Trophoblast cell (in vitro differentiated cells and primary cell): ENCODE measurements at regions not wholly inside any gene's neighbourhood (a gene's known extent, or its start where the extent isn't known, plus 50 kb on each side); places are given as distances from the start of the nearest gene placed in this dataset.

Source experiments
- DNase-seq, 2 donors: peaks; one replicate each; pipeline ENCODE4 v3.0.0-alpha.2; 2016
- H2AFZ ChIP-seq: 2 replicates; pipeline ENCODE4 v1.6.1; 2013; ENCODE audit warnings: low read length, moderate library complexity, mild to moderate bottlenecking; ENCODE audit not compliant: insufficient read depth, poor library complexity
- H2AK5ac ChIP-seq: 2 replicates; pipeline ENCODE4 v1.6.1; 2013; ENCODE audit warnings: mild to moderate bottlenecking, low read length
- H2BK120ac ChIP-seq: 2 replicates; pipeline ENCODE4 v1.6.1; 2013; ENCODE audit warnings: low read length, mild to moderate bottlenecking, moderate library complexity; ENCODE audit not compliant: insufficient read depth, poor library complexity
- H2BK12ac ChIP-seq: 2 replicates; pipeline ENCODE4 v1.6.1; 2013; ENCODE audit warnings: mild to moderate bottlenecking, low read length, moderate library complexity
- H2BK5ac ChIP-seq: 2 replicates; pipeline ENCODE4 v1.6.1; 2013; ENCODE audit warnings: low read length, low read depth, moderate library complexity, mild to moderate bottlenecking; ENCODE audit not compliant: poor library complexity
- H3K14ac ChIP-seq: 2 replicates; pipeline ENCODE4 v1.6.1; 2013; ENCODE audit warnings: mild to moderate bottlenecking, low read length
- H3K18ac ChIP-seq: 2 replicates; pipeline ENCODE4 v1.6.1; 2013; ENCODE audit warnings: mild to moderate bottlenecking, low read length
- H3K23ac ChIP-seq: 2 replicates; pipeline ENCODE4 v1.6.1; 2013; ENCODE audit warnings: low read length
- H3K27ac ChIP-seq: 2 replicates; pipeline ENCODE4 v1.5.1; 2013; ENCODE audit warnings: low read depth, mild to moderate bottlenecking, inconsistent platforms, low read length, moderate library complexity
- H3K27me3 ChIP-seq: 2 replicates; pipeline ENCODE4 v1.6.1; 2013; ENCODE audit warnings: inconsistent platforms, mild to moderate bottlenecking, low read length, moderate library complexity; ENCODE audit not compliant: insufficient read depth
- H3K36me3 ChIP-seq, 2 experiments: 1 replicate in 1 of 2; 2 replicates in 1 of 2; pipeline ENCODE4 v1.6.1; 2013; ENCODE audit warnings: low read length in 2 of 2, mild to moderate bottlenecking in 2 of 2, moderate library complexity in 1 of 2; ENCODE audit not compliant: insufficient read depth in 2 of 2, control insufficient read depth in 1 of 2
- H3K4ac ChIP-seq: 2 replicates; pipeline ENCODE4 v1.6.1; 2013; ENCODE audit warnings: low read depth, mild to moderate bottlenecking, low read length, moderate library complexity
- H3K4me1 ChIP-seq, 2 experiments: 1 replicate in 1 of 2; 2 replicates in 1 of 2; pipeline ENCODE4 v1.6.1; 2013; ENCODE audit warnings: low read length in 2 of 2, mild to moderate bottlenecking in 2 of 2, moderate library complexity in 1 of 2; ENCODE audit not compliant: insufficient read depth in 2 of 2, control insufficient read depth in 1 of 2
- H3K4me2 ChIP-seq: 2 replicates; pipeline ENCODE4 v1.6.1; 2013; ENCODE audit warnings: inconsistent platforms, mild to moderate bottlenecking, low read length, moderate library complexity
- H3K4me3 ChIP-seq: 2 replicates; pipeline ENCODE4 v1.5.1; 2013; ENCODE audit warnings: mild to moderate bottlenecking, low read depth, low read length, inconsistent platforms
- H3K79me1 ChIP-seq: one replicate; pipeline ENCODE4 v1.6.1; 2013; ENCODE audit warnings: low read length
- H3K79me2 ChIP-seq: 2 replicates; pipeline ENCODE4 v1.6.1; 2013; ENCODE audit warnings: low read length, mild to moderate bottlenecking; ENCODE audit not compliant: control insufficient read depth, insufficient read depth, poor library complexity
- H3K9ac ChIP-seq: 2 replicates; pipeline ENCODE4 v1.6.1; 2013; ENCODE audit warnings: mild to moderate bottlenecking, low read length
- H3K9me3 ChIP-seq: 2 replicates; pipeline ENCODE4 v1.6.1; 2013; ENCODE audit warnings: low read depth, mild to moderate bottlenecking, control low read depth, inconsistent platforms, low read length; ENCODE audit not compliant: insufficient read depth
- H4K12ac ChIP-seq: 2 replicates; pipeline ENCODE4 v1.6.1; 2013; ENCODE audit warnings: low read depth, mild to moderate bottlenecking, low read length, moderate library complexity
- H4K8ac ChIP-seq: 2 replicates; pipeline ENCODE4 v1.6.1; 2013; ENCODE audit warnings: low read depth, mild to moderate bottlenecking, low read length, moderate library complexity
- H4K91ac ChIP-seq: one replicate; pipeline ENCODE4 v1.6.1; 2013; ENCODE audit warnings: low read depth, mild to moderate bottlenecking, low read length, moderate library complexity
- WGBS: extraction: QIAGEN DNeasy Blood & Tissue Kit; methylation state at CpG from one replicate; pipeline ENCODE4 v1.1.7; 2013; ENCODE audit warnings: missing lambda C conversion rate; ENCODE audit not compliant: insufficient read length, insufficient coverage; ENCODE audit errors: extremely low coverage; 5-methylcytosine and 5-hydroxymethylcytosine counted together

DNA sequence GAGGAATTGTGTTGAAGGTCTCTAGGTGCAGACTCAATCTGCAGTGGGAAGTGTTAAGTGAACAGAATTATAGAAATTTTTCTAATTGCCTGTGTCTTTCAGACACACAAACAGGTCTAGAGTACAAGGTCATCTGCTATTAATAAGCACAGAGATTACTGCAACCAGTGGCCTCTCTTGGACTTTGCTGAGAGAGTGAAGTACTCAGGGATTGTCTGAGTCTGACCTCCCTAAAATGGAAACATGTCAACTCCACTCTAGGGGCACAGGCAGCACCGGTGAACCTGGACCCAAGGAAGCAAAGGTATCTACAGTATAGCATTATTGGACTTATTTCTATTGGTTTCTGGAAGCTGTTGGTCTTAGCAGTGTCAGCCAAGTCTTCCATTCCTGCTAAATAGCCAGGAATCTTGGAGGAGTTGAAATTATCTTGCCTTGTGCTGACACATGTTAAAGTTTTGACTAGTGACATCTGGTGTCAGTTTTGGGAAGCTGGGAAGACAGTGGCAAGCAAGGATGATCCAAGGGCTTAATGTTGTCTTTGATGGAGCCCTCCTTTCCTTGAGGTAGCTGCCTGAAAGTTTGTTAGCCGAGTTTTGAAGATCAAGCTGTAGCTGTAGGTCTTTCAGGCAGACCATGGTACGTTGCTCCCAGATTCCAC is 61.1 kb upstream of the NMUR2 start:
- H2AFZ ChIP-seq = no peak overlapping the region

GRCh38 chr5:152470167-152470566 is 65.1 kb upstream of the NMUR2 start:
- H3K9ac ChIP-seq = no peak overlapping the region
- H3K9me3 ChIP-seq = peaks cover 2% of the 10 kb centered on the region
- H4K8ac ChIP-seq = no peak overlapping the region
- H3K27ac ChIP-seq = no peak overlapping the region
- no peak overlapping the region for H3K14ac ChIP-seq
- H2BK12ac ChIP-seq = no peak overlapping the region
- no peaks in the 10 kb centered on the region for H3K36me3 ChIP-seq
- H3K18ac ChIP-seq = no peak overlapping the region
- no peak overlapping the region for H4K91ac ChIP-seq
- no peaks in the 10 kb centered on the region for H3K4me1 ChIP-seq
- no peak overlapping the region for H3K4me2 ChIP-seq
- DNase-seq = no peak
- H2AFZ ChIP-seq = no peak overlapping the region
- H4K12ac ChIP-seq = no peak overlapping the region
- H2BK120ac ChIP-seq = no peak overlapping the region
- H3K27me3 ChIP-seq = no peaks in the 10 kb centered on the region
- no peaks in the 10 kb centered on the region for H3K79me1 ChIP-seq
- H2AK5ac ChIP-seq = no peak overlapping the region
- H3K79me2 ChIP-seq = no peaks in the 10 kb centered on the region
- WGBS = no CpG with 5 or more reads among the region's 3 CpGs
- H3K4me3 ChIP-seq = no peak overlapping the region
- no peak overlapping the region for H3K23ac ChIP-seq
- H3K4ac ChIP-seq = no peak overlapping the region
- H2BK5ac ChIP-seq = no peak overlapping the region

More for the DNA sequence above, 61.1 kb upstream of the NMUR2 start:
- Histone ChIP-seq H3K27ac (no peak overlapping the region), H3K36me3 (no peaks in the 10 kb centered on the region), H3K14ac (no peak overlapping the region), H2BK12ac (no peak overlapping the region), H3K4me1 (no peaks in the 10 kb centered on the region), H3K9me3 (no peaks in the 10 kb centered on the region), H3K79me2 (no peaks in the 10 kb centered on the region), H2BK120ac (no peak overlapping the region), H4K12ac (no peak overlapping the region), H3K79me1 (no peaks in the 10 kb centered on the region), H4K8ac (no peak overlapping the region), H3K27me3 (no peaks in the 10 kb centered on the region), H4K91ac (no peak overlapping the region), H3K23ac (no peak overlapping the region), H3K18ac (no peak overlapping the region), H2BK5ac (no peak overlapping the region), H3K4me2 (no peak overlapping the region), H2AK5ac (no peak overlapping the region), H3K4ac (no peak overlapping the region), H3K9ac (no peak overlapping the region), H3K4me3 (no peak overlapping the region)
- no peak for DNase-seq
- no CpG with 5 or more reads among the region's 3 CpGs for WGBS

DNA sequence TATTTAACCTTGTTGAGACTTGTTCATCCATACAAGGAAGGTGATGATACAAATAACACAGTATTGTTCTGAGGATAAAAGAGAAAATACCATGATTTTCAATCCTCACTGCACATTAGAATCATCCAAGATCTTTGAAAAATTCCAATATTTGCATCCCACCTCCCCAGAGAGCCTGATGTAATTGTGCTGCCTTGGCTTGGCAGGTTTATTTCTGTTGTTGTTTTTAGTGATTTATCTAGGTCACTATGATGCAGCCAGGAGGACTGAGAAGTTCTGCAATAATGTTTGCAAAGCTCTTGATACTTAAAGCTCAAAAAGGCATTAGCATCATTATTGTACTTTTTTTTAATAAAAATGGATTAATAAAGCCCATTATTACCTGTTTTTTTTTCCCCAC is 67.0 kb upstream of the NMUR2 start:
- Histone ChIP-seq H2BK12ac (no peak overlapping the region), H4K12ac (no peak overlapping the region), H3K23ac (no peak overlapping the region), H2AFZ (no peak overlapping the region), H3K18ac (no peak overlapping the region), H2AK5ac (no peak overlapping the region), H2BK120ac (no peak overlapping the region), H4K8ac (no peak overlapping the region), H3K4me2 (no peak overlapping the region), H3K4me1 (no peaks in the 10 kb centered on the region), H3K27ac (no peak overlapping the region), H3K14ac (no peak overlapping the region), H3K27me3 (no peaks in the 10 kb centered on the region), H3K4ac (no peak overlapping the region), H3K79me2 (no peaks in the 10 kb centered on the region), H3K79me1 (no peaks in the 10 kb centered on the region), H2BK5ac (no peak overlapping the region), H3K9me3 (peaks cover 2% of the 10 kb centered on the region), H3K9ac (no peak overlapping the region), H3K36me3 (no peaks in the 10 kb centered on the region), H3K4me3 (no peak overlapping the region), H4K91ac (no peak overlapping the region)
- DNase-seq = no peak

DNA sequence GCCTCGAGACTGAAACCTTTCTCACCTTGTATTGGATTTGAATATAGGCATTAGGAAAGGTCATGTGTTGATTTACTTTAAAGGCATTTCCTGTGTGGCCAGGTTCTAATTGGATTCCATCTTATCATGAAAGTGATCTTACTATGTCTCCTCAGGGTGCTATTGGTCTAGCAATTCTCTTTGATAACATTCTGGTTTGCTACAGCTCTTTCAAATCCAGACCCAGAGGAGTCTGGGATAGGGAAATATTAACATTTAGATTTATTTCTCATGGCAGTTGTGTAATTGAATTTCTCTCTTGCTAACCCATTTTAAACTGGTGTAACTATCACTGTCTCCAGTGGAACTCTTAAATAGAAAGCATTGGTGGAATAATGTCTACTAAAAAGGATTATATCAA is 69.9 kb upstream of the NMUR2 start:
- no peak overlapping the region for H2BK12ac ChIP-seq
- WGBS = no CpG with 5 or more reads among the region's 1 CpG
- no peaks in the 10 kb centered on the region for H3K79me1 ChIP-seq

More for the DNA sequence above, 69.9 kb upstream of the NMUR2 start:
- DNase-seq = no peak
- no peaks in the 10 kb centered on the region for H3K4me1 ChIP-seq
- H2AK5ac ChIP-seq = no peak overlapping the region
- H3K9me3 ChIP-seq = peaks cover 2% of the 10 kb centered on the region
- H3K36me3 ChIP-seq = no peaks in the 10 kb centered on the region
- H2BK5ac ChIP-seq = no peak overlapping the region
- no peak overlapping the region for H3K27ac ChIP-seq
- no peak overlapping the region for H3K4me3 ChIP-seq
- no peak overlapping the region for H3K18ac ChIP-seq
- H4K8ac ChIP-seq = no peak overlapping the region
- no peak overlapping the region for H3K4me2 ChIP-seq
- H3K27me3 ChIP-seq = no peaks in the 10 kb centered on the region
- no peak overlapping the region for H3K23ac ChIP-seq
- H3K4ac ChIP-seq = no peak overlapping the region
- H4K91ac ChIP-seq = no peak overlapping the region
- H3K14ac ChIP-seq = no peak overlapping the region
- H3K9ac ChIP-seq = no peak overlapping the region
- H2AFZ ChIP-seq = no peak overlapping the region
- no peak overlapping the region for H4K12ac ChIP-seq
- H3K79me2 ChIP-seq = no peaks in the 10 kb centered on the region
- H2BK120ac ChIP-seq = no peak overlapping the region
